HG03342 (cell line): ENCODE measurements at regions not wholly inside any gene's neighbourhood (a gene's known extent, or its start where the extent isn't known, plus 50 kb on each side); places are given as distances from the start of the nearest gene placed in this dataset.
"Not testable (repeated sequence)": the region's sequence is repeated elsewhere in the genome, so short reads cannot be mapped to it uniquely, and the experiment has no call there.

Experiments used
- ATAC-seq: cut with Tn5 transposase; IDR thresholded peaks from one replicate; pipeline ENCODE4 v1.9.1; 2021; ENCODE audit warnings: mild to moderate bottlenecking, moderate library complexity; ENCODE audit not compliant: unreplicated experiment

DNA sequence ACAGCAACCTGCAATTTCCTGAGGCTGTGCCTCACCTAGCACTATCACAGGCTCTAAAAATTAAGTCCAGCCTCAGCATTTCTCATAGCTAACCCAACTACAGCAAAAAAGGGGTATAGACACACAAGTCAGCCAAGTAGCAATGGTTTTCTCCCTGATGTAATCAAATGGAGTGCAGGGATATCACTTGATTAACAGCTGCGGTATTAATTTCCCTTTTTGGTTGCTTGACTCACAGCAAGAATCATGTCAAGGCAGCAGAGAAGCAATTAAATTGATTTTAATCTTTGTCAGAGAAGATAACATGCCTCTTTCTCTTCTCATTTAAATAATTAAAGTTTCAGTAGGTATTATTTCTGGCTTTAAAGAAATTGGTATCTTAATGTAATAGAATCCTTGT lies 278.9 kb downstream of the RWDD3 start:
- no peak for ATAC-seq

DNA sequence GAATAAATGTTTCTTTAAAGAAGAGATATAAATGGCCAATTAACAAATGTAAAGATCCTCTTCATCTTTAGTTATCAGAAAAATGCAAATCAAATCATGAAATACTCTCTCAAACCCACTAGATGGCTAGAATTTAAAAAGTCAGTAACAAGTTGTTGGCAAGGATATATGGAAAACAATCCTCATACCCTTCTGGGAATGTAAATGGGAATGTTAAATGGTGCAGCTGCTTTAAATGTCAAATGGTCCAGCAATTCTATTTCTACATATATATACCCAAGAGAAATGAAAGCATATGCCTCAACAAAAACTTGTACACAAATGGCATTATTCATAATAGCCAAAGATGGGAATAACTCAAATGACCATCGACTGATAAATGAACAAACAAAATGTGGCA lies 283.5 kb downstream of the RWDD3 start:
- no peak for ATAC-seq

DNA sequence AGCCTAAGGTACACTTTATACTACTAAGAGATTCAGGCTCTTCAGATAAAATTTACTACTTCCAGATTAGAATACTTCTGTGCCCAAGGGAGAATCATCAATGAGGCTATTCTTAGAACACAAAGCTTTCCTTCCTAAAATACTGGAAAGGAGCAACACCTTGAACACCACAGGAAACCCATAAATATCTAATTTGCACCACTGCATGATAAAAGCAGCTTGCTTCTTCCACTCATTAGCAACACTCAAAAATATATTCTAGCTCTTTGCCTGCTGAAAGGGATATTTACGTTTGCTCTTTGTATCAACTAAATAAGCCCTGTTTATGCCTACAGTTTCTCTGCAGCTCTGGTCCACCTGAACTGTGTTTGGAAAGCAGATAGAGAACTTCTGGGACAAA lies 284.3 kb downstream of the RWDD3 start:
- no peak for ATAC-seq

DNA sequence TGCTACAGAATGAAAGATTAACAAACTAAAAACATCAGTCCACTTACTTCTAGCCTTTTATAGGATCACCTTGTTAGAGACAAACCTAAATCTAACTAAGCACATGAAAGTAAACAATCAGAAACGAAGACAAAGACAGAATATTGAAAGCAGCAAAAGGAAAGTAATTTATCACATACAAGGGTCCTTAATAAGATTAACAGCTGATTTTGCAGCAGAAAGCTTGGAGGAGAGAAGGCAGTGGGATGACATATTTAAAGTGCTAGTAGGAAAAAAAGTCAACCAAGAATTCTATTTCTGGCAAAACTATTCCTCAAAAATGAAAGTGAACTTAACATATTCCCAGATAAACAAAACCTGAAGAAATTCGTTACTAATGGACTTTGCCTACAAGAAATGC lies 286.4 kb downstream of the RWDD3 start:
- ATAC-seq, result no peak

DNA sequence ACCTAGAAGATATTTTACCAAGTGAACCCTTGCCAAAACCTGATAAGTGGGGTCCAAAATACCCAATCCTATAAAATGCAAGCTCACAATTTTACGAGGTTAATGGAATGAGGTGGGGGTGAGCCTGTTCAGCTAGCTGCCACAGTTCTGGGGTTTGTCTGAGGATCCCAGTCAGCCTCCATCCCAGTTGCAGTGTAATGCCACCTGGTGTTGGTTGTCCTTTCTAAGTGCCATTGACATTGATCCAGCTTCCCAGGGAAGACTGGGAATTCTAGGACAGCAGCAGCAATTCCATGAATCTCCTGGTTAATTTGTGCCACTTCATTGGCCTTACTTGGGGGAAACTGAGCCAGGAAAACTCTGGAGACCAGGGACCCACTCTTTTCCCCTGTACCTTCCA lies 298.3 kb downstream of the RWDD3 start:
- no peak for ATAC-seq

DNA sequence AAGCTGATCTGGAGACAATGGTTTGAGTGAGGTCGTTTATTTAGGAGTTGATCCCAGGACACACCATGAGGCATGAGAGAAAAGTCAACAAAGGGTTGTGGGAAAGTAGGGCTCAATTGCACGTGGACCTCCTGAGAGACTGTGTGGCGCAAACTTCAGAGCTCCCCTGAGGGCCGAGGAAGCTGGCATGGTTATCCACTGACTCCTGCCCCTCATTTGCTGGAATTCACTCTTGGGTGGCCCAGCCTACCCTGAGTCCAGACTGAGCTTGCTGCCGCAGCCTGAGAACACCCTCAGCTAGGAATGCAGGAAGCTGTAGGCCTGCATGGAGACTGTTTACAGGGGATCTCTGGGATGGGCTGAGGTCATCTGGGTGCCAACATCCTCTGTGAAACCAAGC lies 301.0 kb downstream of the RWDD3 start:
- no peak for ATAC-seq

DNA sequence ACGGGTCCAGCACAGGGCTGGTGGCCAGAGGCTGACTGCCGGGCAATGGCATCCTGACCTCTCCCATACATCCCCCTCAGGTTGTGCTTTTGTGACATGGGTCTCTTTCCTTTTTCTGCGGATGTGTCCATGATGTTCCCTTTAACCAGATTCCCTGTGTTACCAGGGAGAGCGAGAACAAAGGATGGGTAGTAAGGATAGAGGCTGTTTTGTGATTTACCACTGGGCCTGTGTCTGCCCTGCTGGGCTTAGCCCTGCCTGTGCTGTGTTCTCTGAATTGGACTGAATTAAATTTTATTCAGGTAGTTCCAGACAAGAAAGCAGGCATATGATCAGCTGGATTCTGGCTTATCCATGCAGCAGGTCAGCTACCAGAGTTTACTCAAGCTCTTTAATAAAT lies 301.6 kb downstream of the RWDD3 start:
- ATAC-seq, result no peak

DNA sequence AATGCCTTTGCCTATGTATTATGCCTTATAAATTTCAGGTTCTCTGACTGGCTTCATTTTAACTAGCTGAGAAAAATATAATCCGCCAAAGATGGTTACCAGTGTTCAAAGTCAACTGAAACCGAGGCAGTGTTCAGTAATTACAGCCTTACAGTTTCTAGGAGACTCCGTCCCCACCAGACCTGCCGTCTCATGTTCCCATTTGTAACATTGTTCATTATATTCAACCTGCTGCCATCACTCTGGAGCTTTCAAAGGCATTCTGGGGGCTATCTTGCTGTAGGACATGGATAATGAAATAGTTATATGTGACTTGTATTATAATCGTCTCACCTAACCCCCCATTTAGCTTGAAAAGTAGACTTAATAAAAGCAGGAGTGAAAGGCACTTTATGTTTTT lies 302.5 kb downstream of the RWDD3 start:
- ATAC-seq, result no peak

DNA sequence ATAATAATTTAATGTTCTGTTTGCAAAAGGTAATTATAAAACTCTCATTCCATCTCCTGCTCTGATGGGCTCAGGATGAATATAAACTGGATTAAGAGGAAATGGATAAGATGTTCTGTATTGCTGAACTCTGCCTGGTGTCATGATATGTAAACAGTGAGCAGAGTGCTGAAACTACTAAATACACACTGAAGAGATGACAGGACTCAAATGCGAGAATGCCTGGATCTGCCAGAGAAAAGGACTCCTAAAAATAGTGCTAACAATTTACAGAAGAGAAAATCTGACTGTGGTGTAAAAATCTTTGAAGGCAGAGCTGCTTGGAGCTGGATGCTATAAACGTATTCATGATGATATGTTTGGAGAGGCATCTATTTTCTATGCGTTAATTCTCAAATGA lies 303.2 kb downstream of the RWDD3 start:
- no peak for ATAC-seq

DNA sequence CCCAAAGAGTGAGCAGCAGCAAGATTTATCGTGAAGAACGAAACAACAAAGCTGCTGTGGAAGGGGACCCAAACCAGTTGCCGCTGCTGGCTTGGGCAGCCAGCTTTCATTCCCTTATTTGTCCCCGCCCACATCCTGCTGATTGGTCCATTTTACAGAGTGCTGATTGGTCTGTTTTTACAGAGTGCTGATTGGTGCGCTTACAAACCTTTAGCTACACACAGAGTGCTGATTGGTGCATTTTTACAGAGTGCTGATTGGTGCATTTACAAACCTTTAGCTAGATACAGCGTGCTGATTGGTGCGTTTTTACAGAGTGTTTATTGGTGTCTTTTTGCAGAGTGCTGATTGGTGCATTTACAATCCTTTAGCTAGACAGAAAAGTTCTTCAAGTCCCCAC lies 304.2 kb downstream of the RWDD3 start:
- ATAC-seq, result not testable (repeated sequence)

DNA sequence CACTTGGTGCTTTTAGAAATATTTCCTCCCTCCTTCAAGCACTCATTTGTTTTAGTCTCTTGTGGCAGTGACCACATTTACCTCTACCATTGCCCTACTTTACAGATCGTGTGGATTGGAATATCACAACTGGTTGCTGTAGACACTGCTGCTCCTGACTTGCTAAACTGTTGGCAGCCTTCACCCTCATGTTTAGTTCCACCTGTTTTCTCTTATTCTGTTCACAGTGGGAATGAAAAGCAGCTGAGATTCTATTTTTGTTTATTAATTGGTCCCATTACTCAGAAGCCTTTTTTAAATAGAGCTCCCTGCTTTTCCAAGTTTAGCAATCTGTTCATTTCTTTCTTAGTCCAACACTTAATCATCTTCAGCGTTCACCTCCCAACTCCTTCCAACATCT lies 308.9 kb downstream of the RWDD3 start:
- no peak for ATAC-seq

DNA sequence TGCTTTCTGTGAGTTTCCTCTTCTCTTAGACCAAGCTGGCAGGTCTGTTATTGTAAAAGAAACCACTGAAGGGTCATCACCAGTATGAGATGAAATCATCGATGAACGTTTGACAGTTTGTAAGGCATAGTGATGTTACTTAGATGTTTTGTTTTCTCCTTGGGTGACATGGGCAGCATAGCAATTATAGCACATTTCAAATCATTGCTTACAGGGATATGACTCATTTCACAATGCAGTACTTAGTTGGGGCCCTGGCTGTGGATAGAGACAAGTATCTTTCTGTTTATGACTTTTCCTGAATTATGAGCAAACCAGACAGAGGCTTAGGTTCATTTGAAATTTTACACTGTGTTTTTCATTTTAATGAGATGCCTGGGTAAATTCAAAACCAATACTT lies 313.0 kb downstream of the RWDD3 start:
- ATAC-seq, result no peak

DNA sequence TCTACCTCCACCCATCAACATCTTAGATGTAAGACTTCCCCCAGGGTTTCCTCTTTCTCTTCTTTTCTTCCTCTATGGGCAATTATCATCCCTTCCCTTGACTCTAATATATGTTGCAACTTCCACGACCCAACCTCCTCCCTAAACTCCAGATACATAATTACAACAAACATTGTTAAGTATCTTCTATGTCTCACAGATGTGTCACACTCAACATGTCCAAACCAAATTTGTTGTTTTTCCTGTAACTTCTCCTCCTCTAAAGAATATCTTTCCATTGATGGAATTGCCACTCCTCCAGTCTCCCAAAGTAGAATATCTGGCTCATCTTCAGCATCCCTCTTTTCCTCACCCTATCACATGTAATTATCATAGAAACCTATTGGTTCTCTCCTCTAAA lies 314.2 kb downstream of the RWDD3 start:
- ATAC-seq, result no peak

DNA sequence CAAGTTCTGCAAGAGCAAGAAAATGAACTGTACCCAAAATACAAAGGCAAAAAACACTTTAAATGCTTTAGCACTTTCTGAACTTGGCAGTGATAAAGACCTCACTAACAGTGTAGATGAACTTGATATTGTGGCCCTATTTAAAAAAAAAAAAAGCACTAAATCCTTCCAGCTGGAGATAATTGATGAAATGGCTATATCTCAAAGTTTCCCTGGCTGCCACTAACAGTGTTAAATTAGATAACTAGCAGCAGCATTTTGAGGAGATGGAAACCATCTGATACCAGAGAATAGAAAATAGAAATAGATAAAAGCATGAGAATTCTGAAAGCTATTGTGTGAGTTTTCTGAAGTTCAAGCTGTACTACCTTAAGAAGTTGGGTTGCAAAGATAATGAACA lies 317.2 kb downstream of the RWDD3 start:
- ATAC-seq, result no peak

DNA sequence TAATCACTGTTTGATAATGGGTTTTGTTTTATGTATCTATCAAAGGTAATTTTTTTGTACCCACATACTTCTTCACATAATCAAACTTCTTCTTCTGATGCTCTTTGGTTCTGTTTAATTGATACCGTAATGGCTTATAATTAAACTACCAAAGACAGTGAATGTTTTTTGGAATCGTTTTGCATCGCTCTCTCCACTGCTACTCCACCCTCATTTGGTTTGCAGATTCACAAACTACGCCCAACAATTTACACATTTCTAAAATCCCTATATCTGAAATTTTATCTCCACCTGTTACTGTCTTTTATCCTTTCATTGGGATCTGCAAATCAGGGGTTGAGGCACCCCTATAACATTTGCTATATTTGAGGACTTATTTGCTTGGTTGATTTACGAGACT lies 319.6 kb downstream of the RWDD3 start:
- no peak for ATAC-seq

DNA sequence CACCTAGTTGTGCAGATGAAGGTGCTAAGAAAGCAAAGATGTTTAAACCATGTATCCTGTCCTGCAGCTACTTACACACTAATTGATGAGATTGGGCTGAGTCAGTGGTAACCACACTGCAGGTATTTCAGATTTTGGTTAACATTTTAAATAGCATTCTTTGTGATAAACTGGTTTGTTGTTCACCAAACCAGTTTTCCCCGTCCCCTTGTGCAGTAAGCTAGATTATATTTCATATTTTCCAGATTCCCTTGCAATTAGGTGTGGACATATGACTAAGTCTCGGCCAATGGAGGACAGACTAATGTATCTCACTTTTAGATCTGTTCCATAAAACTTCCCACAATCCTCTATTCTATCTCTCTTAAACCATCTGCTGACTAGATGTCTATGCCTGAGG lies 320.4 kb downstream of the RWDD3 start:
- ATAC-seq, result no peak

DNA sequence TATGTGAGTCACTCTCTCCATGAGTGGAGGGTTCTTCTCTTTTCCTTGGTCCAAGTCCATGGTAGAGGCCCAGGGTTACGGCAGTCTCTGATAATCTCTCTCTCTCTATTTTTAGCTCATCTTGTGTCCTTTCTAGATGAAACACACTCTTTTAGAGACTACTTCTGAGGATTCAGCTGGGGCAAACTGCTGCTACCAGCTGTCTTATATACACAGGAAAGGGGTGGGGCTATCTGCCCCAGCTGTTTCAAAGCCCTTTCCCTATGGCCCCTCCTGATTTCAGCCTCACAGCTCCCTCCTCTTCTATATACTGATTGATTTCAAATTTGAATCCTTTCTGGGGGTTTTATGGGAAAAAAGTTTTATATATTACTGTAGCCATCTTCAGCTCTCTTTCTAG lies 324.8 kb downstream of the RWDD3 start:
- ATAC-seq, result no peak

DNA sequence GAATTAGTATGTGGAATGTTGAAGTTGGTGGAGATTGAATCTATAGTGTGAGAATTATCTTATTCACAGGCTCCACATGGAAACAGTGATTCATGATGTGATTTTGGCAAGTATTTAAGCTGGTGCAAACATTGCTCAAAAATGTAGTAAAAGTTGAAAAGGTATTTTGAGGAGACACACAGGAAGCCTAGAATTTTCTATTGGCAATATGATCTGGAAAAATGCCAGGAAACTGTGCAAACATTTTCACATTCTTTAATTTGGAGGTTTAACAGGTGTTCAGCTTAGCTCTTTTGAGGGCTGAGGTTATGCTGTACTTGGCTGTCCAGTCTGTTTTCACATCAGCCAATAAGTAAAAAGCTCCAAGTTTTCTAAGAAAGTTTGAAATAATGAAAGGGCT lies 327.3 kb downstream of the RWDD3 start:
- no peak for ATAC-seq

DNA sequence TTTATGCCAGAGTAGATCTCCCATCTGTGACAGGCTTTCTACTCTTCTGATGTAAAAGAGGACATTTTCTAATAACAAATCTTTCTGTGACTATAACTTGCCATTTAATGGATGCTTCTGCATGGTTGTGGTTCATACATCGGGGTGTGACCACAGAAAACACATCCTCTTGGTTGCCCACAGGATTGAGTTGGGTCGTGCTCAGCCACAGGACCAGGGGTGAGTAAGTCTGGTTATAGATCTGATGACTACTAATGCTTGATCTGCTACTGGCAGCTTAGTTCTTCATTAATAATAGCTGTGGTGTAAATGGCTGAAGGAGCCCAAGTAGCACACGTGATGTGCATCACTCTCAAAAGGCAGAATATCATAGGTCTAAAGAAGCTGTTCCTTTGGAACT lies 328.2 kb downstream of the RWDD3 start:
- no peak for ATAC-seq

DNA sequence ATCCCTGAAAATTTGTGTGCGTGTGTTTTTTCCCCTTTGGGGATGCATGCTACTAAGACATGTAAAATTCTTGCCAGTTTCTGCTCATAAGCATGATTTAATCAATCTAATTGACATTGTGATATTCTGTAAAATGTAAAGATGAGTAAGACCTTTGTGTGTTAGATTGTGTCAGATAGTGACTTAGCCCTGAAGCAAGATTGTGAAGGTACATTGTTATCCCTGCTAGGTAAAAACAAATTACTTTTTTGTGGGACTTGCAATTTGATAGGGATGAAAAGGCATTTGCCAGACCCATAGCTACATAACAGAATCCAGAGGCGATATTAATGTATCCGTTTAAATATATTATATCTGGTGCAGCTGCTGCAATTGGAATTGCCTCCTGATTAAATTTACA lies 338.0 kb downstream of the RWDD3 start:
- no peak for ATAC-seq

DNA sequence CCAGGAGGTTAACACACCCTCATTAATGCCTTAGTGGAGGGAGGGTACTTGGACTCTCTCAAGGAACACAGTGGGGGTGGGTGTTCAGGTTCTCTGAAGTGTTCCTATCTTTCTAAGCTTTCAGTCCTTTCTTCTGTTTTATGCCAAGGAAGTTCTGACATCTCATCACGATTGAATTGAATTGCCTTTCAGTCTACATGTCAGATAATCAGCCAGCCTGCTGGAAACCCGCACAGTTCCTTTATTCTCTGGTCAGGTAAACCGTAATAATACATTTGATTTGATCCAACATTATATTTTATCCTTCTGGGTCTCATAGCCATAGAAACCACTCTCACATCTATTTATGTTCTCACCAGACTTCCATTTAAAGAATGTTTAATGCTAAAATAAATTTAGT lies 339.0 kb downstream of the RWDD3 start:
- ATAC-seq, result no peak

DNA sequence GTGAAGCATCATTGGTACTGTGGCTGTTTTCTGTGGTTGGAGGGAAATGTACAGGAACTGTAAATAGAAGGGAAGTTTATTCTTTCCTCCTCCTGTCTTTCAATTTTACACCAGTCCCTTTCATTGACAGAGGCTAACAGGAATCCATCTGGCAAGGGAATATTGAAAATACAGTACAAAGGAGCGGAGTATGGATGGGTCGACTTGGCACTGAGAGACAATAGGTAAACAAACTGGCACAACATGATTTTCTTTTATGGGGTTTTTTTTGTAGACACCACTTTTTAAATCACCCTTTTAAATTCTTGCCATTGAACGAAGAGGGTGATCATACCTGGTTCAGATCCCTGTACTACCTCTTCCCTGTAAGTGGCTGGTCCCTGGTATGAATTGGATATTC lies 341.3 kb downstream of the RWDD3 start:
- ATAC-seq, result no peak

DNA sequence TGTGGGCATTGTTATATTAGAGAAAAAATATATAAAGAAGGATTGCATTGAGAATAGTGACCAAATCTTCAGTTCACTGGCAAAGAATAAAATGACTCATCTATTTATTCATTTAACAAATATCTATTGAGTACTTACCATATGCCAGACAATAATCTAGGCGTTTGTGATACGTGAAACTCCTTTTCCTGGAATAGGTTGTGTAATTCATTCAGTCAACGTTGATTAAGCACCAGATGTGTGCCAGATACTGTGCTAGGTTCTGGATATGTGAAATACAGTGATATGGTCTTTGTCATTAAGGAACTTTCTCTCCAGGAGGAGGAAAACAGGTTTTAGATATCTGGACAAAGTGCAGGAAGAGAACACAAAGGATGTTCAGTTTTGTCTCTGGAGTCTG lies 344.5 kb downstream of the RWDD3 start:
- no peak for ATAC-seq

DNA sequence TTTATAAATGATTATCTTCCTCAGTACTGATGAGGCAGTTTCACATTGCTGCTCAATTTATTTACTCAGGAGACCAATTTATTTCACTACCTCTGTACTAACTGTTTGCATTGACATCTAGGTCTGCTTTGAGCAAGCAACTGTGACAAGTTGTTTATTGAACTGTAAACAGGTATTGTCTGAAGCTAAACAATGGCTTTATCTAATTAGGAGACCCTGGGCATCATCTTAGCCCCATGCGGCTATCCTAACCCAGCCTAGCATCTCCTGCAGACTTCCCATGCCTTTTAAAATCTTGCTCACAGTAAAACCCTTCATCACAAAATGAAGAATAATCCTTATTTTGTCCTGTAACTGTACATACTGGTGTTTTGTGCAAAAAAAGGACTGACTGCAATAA lies 348.2 kb downstream of the RWDD3 start:
- no peak for ATAC-seq
